CD4-positive, alpha-beta T cell treated with Interleukin-17A for 1 hour (primary cell): ENCODE measurements at regions not wholly inside any gene's neighbourhood (a gene's known extent, or its start where the extent isn't known, plus 50 kb on each side); places are given as distances from the start of the nearest gene placed in this dataset.
"Not testable (repeated sequence)": the region's sequence is repeated elsewhere in the genome, so short reads cannot be mapped to it uniquely, and the experiment has no call there.

Source experiments
- DNase-seq: peaks from one replicate; pipeline ENCODE4 v3.0.0-alpha.2; 2020

DNA sequence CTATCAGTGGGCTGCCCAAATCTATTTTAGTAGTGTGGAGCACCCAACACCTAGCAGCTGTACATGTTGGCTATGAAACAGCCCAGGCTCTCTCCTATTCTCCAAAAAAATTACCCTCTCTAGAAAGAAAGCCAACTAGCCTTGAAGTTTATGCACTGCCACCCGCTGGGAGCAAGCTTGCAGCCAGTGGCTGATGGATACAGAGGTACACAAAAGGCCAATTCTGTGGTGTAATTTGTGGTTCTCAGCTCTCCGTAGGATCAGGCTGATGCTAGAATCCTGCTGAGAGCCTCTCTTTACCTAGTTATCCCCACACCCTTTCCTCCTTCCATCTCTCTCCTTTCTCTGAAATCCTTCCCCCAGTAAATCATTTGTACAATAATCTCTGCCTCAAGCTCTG is 1120.7 kb downstream of the DIAPH3 start:
- DNase-seq, result no peak

DNA sequence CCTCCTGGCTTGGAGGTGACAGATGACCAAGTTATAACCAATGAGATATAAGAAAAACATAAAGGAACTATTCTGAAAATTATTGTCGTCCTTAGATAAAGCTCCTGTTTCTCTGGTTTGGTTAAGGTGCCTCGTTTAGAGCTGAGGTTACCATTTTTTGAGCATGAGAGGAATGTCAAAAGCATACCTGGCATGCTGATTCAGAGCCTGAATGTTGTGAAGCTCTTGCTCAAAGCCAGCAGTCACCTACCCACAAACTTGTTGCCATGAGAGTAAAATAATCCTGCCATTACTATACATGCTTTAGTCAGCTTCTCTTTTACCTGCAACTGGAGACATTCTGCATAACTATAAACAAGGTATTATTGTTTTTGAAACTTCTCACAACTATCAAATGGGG is 1116.2 kb downstream of the DIAPH3 start:
- no peak for DNase-seq

DNA sequence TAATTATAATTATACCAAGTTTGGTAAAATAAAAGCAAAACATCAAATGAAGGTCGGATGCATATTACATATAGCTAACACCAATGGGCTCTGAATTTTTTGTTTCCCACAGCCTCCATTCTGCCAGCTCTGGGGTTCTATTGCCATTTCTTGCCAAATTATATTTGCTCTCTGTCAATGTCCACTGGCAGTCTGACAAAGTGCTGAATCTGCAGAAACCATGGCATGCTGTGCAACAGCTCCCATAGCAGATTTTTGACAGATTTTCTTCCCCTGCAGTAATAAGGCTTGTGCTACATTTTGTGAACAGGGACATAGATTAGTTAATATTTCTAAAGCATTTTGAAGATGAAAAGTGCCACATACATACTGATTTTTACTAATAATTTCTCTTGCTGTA is 1102.1 kb downstream of the DIAPH3 start:
- DNase-seq, result no peak

DNA sequence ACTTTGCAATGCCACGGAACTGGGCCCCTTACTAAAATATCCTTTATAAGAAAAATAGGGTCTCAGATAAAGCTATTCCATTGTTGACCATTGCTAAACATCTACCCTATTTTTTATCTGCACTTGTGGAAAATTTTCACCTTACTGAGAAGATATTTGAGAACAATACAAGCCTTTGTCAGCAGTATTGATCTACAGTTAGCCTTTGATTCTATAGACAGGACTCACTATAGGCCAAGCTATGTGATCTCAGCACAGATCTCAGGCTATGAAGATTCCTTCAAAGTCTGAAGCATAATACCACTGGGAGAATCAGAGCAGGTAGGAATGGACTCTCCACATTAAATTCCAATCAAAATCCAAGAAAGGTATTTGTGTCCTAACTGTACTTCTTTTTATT is 1099.7 kb downstream of the DIAPH3 start:
- no peak for DNase-seq

DNA sequence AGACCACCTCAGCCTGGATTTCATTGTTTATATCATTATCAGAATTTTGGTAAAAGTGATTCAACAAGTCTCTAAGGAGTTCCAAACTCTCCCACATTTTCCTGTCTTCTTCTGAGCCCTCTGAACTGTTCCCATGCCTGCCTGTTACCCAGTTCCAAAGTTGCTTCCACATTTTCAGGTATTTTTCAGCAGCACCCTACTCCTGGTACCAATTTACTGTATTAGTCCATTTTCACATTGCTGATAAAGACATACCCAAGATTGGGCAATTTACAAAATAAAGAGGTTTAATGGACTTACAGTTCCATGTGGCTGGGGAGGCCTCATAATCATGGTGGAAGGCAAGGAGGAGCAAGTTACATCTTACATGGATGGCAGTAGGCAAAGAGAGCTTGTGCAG is 1087.3 kb downstream of the DIAPH3 start:
- not testable (repeated sequence) for DNase-seq

DNA sequence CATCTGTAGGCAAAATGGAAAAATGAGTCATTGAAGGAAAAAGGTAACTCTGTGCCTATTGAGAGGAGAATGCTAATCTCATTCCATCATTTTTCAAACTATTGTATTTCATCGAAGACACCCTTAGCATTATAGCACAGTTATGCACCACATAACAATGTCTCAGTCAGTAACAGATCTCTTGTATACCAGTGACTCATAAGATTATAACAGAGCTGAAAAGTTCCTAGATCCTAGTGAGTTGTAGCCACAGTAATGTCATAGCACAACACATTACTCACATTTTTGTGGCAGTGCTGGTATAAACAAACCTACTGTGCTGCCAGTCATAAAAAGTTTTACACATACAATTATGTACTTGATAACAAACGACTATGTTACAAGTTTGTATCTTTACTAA is 1077.6 kb downstream of the DIAPH3 start:
- no peak for DNase-seq

DNA sequence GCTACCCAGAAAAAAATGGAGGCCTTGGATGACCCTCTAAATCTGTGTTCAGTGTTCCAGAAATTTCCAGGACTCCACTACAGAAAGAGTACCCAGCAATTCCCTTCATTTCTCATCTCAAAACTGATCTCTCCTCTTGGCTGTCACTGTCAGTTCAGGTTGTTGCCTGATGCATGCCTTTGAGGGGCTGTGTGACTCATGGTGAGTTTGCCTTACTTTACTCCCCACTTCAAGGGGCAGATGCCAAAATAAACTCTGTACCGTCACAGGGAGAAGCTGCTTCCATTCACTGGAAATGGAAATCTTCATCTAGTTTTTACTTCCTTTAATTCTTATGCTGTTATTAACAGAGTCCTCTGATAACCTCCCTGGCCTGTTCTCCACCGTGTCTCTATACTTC is 1075.0 kb downstream of the DIAPH3 start:
- DNase-seq, result no peak

DNA sequence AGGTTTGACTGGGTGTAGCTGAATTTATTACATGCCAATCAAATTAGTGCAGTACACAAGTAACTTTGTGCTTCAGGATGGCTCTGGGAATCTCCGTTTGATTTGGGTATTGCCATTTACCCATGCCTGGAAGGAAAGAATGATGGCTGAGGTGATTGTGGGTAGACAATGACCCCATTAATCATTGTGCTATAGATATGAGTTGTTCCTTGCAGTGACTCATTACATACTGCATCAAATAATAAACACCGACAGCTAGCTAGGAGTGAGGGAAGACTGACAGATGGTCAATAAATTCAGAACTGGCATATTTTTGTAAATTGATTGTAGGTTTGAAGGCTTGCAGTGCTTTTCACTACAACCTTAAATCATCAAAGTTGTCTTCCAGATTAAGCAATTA is 1069.5 kb downstream of the DIAPH3 start:
- DNase-seq, result no peak

DNA sequence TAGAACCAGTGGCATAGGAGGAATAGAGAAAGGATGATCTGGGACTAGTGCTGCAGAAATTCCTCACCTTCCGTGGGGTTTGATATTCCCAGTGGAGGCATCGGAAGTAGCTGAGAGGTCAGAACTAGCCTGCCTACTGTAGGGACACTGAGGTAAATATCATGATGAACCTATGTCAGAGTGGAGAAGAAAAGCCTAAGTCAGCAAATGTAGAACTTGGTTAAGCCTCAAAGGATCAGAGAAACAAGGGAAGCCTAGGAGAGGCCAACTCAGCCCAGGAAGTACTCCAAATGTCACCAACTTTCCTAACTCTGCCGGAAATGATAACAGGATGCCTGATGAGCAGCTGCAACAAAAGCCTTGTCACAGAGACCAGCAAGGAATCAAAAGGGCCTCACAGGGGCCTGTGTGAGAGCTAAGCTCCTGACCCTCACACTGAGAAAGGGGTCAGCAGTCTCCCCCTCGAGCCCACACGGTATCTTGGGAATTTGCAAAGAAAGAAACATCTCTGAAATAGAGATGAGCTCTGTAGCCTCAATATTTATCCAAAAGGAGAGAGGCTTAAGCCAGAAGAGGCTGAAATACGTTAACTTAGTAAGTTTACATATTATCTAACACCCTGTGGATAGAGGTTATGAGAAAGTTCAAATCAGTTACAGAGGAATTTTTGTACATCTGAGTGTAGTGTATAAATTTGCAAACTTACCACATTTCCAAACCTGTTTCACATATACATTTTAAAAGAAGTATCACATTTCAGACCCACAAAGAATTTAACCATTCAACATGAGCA is 1064.3 kb downstream of the DIAPH3 start:
- no peak for DNase-seq

DNA sequence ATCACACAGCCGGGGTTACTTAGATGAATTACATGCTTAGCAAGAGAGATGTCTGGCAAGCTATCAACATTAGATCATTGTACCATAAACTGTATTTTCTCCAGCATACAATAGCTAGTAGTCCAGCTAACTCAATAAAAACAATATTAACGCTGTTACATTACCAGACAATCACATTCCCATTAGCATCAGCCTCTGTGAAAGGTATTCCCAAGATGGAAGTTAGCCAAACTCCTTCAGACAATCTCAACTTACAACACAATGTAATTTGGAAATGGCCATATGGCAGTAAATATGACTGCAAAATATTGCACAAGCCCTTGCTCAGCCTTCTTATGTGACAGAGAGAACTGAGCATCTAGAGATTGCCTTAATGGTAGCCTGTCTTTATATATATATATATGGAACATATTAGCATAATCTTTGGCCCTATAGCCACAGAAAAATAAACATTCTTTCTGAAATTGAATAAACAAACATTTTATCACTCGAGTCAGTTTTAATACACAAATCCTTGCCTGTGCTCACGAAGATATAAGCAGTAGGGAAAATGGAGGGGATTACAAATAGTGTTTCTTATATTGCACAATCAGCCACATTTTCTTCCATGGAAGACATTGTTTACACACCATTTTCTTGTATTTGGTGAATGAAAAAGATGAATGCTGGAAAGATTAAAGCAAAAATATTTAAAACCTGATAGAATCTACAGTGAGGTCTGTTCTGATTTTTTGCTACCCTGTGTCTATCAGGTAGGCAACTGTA is 1060.5 kb downstream of the DIAPH3 start:
- DNase-seq, result no peak

DNA sequence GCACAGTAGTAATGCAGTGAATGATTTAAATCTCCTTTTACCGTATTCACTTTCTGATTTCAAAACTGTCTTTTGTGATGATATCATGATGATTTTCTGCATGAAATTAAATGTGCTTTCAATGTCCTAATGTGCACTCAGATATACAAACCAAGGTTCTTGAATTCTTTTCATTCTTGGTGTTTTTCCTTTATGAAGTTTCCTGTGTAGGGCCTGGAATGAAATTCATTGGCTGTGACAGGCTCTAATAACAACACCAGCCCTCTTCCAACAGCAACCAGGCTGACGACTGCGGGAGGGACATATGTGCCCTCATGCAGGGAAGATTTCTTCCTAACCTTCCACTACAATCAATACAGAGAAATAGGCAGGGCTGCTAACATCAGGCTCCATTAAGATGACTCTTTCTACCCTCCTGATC is 1052.0 kb downstream of the DIAPH3 start:
- DNase-seq, result no peak

DNA sequence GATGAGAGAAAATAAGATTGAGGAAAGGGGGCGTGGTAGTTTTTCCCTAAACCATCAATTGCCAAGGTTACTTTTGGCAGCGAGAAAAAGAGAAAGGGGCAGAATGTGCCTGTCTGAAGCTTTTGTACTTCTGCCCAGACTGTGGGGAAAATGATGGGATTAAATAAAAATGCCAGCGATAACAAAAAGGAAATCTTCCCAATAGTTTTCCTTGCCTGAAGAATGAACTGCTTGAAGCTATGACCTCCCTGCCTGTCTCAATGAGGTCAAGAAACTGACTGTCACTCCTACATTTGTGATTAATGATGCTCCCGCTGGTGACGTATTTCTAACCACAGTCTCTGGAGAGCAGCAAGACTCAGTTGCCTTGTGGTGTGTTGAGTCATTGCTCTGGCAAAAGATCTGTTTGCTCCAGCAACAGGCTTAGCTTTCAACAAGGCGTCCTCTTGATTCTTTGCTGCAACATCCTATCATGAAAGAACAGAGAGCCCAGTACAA is 1051.5 kb downstream of the DIAPH3 start:
- DNase-seq, result no peak

DNA sequence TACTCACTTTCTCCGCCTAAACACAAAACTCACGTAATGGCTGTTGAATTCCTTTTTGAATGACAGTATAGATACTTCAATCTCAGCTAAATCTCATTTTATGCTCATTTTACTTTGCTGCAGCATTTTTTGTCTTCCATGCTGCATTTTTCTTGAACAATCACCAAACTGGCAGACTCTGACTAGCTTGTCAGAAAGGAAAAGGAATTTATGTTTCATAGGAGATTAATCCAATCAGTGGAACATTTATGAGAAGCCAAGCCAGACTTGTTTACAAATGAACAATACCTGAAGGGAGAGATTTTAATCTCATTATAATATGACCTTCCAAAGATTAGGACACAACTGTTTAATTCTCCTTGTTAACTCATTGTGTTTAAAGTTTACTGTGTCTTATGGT is 1044.3 kb downstream of the DIAPH3 start:
- DNase-seq, result no peak

DNA sequence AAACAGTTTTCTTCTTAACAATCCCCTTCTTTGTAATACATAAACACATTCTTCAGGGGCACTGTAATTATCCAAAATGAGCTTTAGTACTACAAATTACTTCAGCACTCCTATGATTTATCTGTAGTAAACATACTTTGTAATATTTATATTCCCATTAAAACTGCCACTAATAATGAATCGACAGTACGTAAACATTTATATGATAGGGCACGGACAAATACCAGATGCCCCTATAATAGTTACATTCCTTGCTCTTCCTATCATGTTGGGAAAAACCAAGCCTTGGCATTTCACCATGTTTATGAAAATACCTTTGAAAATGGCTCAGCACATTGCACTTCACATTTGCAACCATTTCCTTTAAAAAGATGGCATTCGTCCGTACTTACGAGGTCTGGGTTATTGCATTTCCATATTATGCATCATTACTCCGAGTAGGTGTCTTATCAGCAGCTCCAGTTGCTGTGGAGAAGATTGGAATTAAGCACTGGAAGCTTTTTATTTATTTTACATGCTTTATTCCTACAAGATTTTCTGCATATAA is 1043.4 kb downstream of the DIAPH3 start:
- no peak for DNase-seq

DNA sequence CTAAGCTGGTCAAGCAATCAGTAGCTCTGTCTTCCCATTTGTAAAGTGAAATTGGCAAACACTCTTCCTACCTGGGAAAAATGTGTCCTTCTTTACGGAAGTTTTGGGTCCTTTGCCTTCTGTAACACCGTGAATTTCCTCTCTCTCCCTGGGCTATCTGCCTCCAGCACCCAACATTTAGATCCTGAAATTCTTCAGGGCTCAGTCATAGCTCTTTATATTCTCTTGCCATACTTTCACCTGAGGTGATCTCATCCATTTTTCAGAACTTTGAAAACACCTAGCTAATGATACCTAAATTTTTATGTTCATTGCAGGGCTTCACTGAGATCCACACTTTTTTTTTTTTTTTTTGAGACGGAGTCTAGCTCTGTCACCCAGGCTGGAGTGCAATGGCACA is 1042.2 kb downstream of the DIAPH3 start:
- no peak for DNase-seq

DNA sequence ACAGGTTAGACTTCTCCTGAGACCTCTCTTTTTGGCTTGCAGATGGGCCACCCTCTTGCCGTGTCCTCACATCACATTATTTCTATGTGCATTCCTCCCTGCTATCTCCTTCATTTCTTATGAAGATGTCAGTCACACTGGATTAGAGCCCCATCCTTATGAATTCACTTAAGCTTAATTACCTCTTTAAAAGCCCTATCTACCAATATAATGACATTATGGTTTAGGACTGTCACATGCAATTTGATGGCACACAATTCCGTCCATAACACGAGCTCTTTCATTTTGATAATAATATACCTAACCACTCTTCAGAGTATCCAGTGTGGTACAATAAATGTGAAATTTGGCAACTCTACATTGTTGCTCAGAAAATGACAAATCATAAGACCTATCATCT is 1037.3 kb downstream of the DIAPH3 start:
- no peak for DNase-seq

DNA sequence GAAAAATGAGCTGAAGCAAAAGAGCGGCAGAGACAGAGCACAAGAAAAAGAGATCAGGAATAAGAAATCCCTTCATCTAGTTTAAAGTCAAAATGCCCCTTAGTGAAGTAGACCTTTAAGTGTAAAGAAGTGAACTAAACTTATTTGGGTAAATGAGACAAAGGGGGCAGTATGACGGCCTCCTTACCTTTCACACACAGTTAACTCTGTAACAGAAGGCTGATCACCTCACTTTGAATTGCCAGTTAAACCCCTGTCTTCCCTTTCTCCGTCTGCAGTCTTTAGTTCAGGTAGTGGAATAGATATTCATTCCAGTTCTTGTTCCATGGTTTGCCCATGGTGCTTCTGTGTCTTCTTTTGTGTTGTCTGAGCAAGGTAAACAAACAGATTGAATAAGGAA is 1029.8 kb downstream of the DIAPH3 start:
- no peak for DNase-seq

DNA sequence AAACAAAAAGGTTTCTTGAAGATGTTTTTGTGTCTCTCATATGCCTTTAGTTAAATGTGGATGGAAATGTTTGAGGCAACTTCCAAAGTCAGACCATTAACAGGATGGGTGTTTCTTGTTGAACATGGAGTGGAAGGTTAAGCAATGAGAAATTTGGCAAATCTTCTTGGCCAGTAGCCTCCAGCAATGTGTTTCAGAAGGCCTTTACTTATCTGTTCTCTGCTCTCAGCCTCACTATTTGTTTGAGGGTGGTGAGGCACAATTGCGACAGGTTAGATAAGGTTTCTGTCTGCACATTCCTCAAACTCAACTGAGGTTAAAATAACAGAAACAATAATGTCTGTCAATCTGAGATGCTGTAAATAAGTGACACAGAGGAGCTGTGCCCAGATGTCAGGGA is 1019.0 kb downstream of the DIAPH3 start:
- no peak for DNase-seq

DNA sequence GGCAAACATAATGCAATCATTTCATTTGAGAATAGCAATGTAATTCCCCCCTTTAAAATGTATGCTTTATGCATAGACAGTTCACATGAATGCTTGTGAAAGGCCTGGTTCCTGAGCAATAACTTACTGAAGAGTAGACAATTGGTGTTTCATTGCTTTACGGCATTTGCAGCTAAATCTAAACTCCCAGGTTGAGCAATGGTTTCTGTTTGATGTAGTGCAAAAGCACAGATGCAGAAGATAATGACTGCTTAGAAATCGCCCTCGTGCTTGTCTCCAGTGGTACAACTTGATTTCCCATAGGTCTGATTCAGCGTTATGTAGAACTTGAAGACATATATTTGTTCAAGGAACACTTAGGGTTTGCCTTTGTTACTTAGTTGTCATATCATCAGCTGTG is 1018.3 kb downstream of the DIAPH3 start:
- no peak for DNase-seq

DNA sequence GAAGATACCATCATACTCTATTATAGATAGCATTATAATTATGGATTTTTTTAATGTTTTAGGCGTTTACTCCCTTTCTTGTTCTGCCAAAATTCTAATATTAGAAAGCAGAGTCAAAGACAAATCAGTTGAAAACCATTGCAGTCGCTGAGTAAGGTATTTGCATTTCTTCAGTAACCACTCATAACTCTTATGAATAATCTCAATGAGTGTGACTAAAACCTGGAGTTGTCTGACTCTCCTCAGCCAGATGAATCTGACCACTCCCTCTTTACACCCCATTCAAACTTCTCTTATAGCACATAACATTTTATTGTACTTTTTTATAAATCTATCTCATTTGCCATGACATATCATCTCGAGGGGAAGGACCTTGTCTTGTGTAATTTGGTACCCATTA is 1006.5 kb downstream of the DIAPH3 start:
- DNase-seq, result no peak

DNA sequence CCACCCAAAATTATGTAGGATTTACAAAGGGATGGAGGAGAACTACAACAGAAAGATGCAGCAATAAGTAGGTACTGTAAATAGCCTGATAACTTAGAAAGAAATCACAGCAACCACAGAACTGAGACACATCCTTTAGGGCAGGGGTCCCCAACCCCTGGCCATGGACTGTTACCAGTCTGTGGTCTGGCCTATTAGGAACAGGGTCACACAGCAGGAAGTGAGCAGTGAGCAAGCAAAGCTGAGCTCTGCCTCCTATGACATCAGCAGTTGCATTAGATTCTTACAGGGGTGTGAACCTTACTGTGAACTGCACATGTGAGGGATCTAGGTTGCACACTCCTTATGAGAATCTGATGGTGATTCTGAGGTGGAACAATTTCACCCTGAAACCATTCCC is 997.6 kb downstream of the DIAPH3 start:
- no peak for DNase-seq

DNA sequence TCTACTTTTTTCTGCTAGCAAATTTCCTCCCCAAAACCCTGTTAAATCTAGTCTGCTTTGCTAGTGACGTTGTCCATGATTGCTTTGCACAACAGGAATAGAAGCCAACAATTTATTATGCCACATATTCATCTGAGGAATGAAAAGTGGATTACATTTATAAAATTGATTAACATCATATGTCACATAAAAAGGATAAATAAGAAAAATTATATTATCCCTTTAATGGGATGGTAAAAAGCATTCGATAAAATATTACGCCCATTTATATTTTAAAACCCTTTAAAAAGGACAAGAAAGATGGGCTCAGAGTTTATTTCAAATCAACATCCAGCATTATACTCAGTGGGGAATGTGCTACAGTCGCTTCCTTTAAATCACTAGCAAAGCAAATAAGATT is 991.7 kb downstream of the DIAPH3 start:
- no peak for DNase-seq

DNA sequence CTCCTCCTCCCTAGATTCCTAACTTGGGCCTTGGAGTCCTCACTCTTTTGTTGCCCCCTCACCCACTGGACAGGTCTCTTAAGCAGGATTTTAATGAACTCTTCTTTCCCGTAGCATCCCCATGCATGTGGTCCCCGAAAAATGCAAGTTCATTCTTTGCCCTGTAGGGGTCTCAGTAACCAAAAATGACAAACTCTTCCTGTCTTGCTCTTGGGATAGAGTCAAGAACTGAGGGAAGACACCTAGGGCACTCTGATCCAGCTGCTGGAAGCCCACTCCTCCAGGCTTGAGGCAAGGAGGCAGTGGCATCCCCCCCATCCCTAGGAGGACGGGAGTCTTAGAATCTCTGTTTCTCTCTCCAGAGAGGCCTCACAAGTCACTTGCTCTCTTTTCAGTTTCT is 987.0 kb downstream of the DIAPH3 start:
- DNase-seq, result no peak

DNA sequence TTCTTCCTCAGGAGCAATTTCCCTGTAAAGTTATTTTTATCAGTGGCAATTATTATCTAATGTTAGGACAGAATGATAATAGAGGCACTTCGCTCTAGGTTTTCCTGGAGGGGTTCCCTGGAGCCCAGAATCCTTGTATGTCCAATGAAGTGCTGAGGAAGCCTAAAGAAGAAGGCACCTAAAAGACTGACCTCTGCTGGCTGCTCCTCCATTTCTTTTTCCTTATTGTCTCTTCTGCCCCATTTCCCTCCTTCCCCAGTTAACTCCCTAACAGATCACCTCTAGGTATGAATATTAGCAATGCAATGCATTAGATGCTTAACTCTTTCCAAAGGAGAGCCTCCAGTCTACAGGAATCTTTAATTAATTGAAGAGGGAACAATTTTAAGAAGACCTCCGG is 985.4 kb downstream of the DIAPH3 start:
- no peak for DNase-seq
